ENCODE measurements at regions not wholly inside any gene's neighbourhood (a gene's known extent, or its start where the extent isn't known, plus 50 kb on each side); places are given as distances from the start of the nearest gene placed in this dataset.

- intact Hi-C loops (cut with DNase I) = no loop called here
- DNase-seq = no peak
- ATAC-seq (ENCODE audit: poor library complexity) = no peak
Measured at GRCh38 chr21:24097181-24097580, 1510.1 kb downstream of the MRPL39 start.

DNA sequence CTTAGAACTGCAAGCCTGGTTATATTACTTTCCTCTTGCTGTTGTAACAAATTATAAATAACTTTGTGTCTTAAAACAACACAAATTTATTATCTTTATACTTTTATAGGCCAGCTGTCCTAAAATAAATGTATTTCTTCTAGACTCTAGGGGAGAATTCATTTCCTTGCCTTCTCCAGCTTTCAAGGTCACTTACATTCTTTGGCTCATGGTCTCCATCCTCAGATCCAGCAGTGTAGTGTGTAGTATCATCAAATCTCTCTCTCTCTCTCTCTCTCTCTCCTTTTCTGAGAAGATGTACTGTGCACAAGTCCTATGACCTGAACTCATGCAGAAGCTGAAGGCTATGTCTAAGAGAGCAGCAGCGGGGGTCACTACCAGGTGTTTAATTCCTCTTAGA lies 1510.6 kb downstream of the MRPL39 start:
- intact Hi-C loops (cut with DNase I) = no loop called here
- no peak for DNase-seq
- ATAC-seq (ENCODE audit: poor library complexity) = no peak

GRCh38 chr21:24093032-24093431 lies 1514.2 kb downstream of the MRPL39 start:
- ATAC-seq (ENCODE audit: poor library complexity) = no peak
- intact Hi-C loops (cut with DNase I) = no loop called here

DNA sequence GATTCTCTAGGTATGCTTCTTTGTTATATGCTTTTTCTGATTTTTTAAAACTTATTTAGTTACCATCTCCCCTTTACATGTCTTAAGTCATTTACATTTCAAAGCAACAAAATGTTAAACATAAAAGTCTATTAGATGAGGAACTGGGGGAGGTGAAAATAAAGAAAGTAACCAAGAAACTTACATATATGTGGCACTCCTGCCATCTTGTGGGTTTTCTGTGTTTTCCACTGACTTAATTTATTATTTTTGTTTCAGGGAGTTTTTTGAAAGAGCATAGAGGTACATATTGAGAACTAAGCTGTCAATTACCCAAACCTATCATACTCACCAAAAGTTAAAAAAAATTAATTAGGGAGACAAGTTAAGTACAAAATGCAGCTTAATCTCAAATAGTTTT lies 1531.1 kb downstream of the MRPL39 start:
- intact Hi-C loops (cut with DNase I) = no loop called here
- no peak for ATAC-seq (ENCODE audit: poor library complexity)
- DNase-seq = no peak

More at GRCh38 chr21:24093032-24093431, 1514.2 kb downstream of the MRPL39 start:
- no peak for DNase-seq

- no peak for ATAC-seq (ENCODE audit: poor library complexity)
- intact Hi-C loops (cut with DNase I) = no loop called here
- DNase-seq = no peak
Measured at GRCh38 chr21:24055696-24056095, 1551.6 kb downstream of the MRPL39 start.

DNA sequence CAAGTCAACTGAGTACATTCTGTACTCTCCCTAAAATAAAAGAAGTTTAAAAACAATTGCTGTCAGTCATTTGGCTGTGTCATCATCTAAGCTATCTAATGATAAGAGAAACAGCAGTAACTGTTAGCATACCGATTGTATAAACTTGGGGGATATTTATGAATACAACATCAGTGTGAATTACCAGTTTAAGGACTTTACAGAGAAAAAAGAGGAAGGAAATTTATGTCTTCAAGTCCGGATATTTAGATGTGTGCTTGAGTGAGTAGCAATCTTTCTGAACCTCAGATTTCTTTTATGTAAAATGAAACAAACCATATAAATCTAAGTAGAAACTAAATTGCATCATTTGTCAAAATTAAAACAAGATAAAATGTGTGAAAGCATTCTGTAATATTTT lies 1557.0 kb downstream of the MRPL39 start:
- intact Hi-C loops (cut with DNase I) = no loop called here
- no peak for DNase-seq
- ATAC-seq (ENCODE audit: poor library complexity) = no peak

- intact Hi-C loops (cut with DNase I) = no loop called here
- ATAC-seq (ENCODE audit: poor library complexity) (no peak), DNase-seq (no peak)
Measured at GRCh38 chr21:24046829-24047443, 1560.3 kb downstream of the MRPL39 start.

- peak; percentile 86 for DNase-seq
- ATAC-seq (ENCODE audit: poor library complexity) = peak; percentile 95
- intact Hi-C loops (cut with DNase I) = no loop called here
Measured at GRCh38 chr21:24045775-24046215, 1561.5 kb downstream of the MRPL39 start.

- no peak for DNase-seq
- intact Hi-C loops (cut with DNase I) = no loop called here
- ATAC-seq (ENCODE audit: poor library complexity) = peak; percentile 66
Measured at GRCh38 chr21:24045373-24045772, 1561.9 kb downstream of the MRPL39 start.

- ATAC-seq (ENCODE audit: poor library complexity) = no peak
- intact Hi-C loops (cut with DNase I) = no loop called here
- no peak for DNase-seq
Measured at GRCh38 chr21:24042687-24043086, 1564.6 kb downstream of the MRPL39 start.

- ATAC-seq (ENCODE audit: poor library complexity) = no peak
- no peak for DNase-seq
- intact Hi-C loops (cut with DNase I) = no loop called here
Measured at GRCh38 chr21:24032709-24033232, 1574.5 kb downstream of the MRPL39 start.

GRCh38 chr21:24027396-24027795 lies 1579.9 kb downstream of the MRPL39 start:
- intact Hi-C loops (cut with DNase I) = no loop called here
- ATAC-seq (ENCODE audit: poor library complexity) (no peak), DNase-seq (no peak)

GRCh38 chr21:24025101-24025500 lies 1582.2 kb downstream of the MRPL39 start:
- no peak for DNase-seq
- intact Hi-C loops (cut with DNase I) = no loop called here
- no peak for ATAC-seq (ENCODE audit: poor library complexity)

DNA sequence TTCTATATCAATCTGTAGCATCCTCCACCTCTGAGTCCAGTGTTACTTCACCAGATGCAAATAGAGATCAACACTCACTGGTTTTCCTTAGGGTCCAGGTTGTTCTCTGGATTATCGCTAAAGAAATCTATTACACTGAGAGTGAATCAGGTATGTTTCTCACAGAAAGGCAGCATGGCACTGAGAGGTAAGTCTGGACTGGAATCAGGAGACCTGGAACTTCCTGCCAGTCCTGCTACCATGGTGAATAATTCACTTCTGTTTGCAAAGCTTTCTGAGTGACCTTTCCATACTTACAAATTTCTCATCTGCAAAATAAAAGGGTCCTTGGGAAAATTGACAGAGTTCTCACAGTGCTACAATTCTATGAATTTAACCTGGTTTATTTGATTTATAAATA lies 1583.3 kb downstream of the MRPL39 start:
- intact Hi-C loops (cut with DNase I) = no loop called here
- DNase-seq (no peak), ATAC-seq (ENCODE audit: poor library complexity) (no peak)

- DNase-seq (no peak), ATAC-seq (ENCODE audit: poor library complexity) (no peak)
- intact Hi-C loops (cut with DNase I) = no loop called here
Measured at GRCh38 chr21:24023402-24023801, 1583.9 kb downstream of the MRPL39 start.

- intact Hi-C loops (cut with DNase I) = no loop called here
- no peak for ATAC-seq (ENCODE audit: poor library complexity)
Measured at GRCh38 chr21:24014381-24014780, 1592.9 kb downstream of the MRPL39 start.

DNA sequence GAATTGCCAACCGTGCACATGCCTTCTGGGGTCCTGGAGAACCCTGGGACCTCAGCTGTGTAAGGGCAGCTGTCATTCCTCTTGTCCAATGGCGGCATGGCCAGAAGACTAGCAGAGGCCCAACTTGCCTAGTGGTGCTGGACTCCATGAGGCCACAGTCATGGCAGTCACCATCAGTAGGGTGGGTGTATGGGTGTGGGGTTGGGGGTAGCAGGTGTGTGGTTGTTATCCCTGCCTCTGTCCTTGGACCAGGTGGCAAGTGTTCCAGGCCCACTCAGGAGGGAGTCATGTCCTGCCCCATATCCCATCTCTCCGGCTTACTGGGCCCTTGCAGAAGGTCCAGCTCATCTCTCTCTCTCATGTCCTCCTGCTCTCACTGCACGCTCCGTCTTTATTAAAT lies 1596.2 kb downstream of the MRPL39 start:
- DNase-seq = no peak
- no peak for ATAC-seq (ENCODE audit: poor library complexity)
- intact Hi-C loops (cut with DNase I) = no loop called here

More at GRCh38 chr21:24014381-24014780, 1592.9 kb downstream of the MRPL39 start:
- DNase-seq = no peak

- ATAC-seq (ENCODE audit: poor library complexity) (no peak), DNase-seq (no peak)
- intact Hi-C loops (cut with DNase I) = no loop called here
Measured at GRCh38 chr21:24007592-24007991, 1599.7 kb downstream of the MRPL39 start.

DNA sequence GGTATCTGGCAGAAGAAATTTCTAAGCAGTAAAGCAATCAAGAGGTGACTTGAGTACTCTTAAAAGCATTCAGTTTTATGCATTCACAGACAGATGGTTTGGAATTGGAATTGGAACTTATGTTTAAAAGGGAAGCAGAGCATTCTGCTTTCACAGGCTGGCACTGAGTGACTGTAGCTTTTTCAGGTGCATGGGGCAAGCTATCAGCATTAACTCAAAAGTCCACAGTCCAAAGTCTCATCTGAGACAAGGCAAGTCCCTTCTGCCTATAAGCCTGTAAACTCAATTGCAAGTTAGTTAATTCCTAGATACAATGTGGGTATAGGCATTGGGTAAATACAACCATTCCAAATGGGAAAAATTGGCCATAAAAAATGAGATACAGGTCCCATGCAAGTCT lies 1620.3 kb downstream of the MRPL39 start:
- DNase-seq (no peak), ATAC-seq (ENCODE audit: poor library complexity) (no peak)
- intact Hi-C loops (cut with DNase I) = no loop called here

DNA sequence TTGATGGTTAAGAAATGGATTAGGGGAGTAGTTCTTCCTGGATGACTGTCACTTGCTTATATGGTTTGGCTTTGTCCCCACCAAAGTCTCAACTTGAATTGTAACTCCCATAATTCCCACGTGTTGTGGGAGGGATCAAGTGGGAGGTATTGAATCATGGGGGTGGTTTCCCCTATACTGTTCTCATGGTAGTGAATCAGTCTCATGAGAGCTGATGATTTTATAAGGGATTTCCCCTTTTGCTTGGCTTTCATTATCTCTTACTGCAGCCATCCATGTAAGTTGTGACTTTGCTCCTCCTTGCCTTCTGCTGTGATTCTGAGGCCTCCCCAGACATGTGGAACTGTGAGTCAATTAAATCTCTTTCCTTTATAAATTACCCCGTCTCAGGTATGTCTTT lies 1621.1 kb downstream of the MRPL39 start:
- DNase-seq (no peak), ATAC-seq (ENCODE audit: poor library complexity) (no peak)
- intact Hi-C loops (cut with DNase I) = no loop called here

- intact Hi-C loops (cut with DNase I) = no loop called here
- DNase-seq = no peak
- ATAC-seq (ENCODE audit: poor library complexity) = no peak
Measured at GRCh38 chr21:23982546-23982945, 1624.7 kb downstream of the MRPL39 start.
